GM13977 (cell line): ENCODE measurements at regions not wholly inside any gene's neighbourhood (a gene's known extent, or its start where the extent isn't known, plus 50 kb on each side); places are given as distances from the start of the nearest gene placed in this dataset.

Experiments
- DNase-seq: peaks from one replicate; pipeline ENCODE4 v3.0.0; 2012; ENCODE audit warnings: low spot score
- in situ Hi-C: fragments of 300-500 bp; cut with MboI; formaldehyde crosslinking; loops from one replicate; pipeline ENCODE4 v1.12.0; 2022; ENCODE audit warnings: low sequenced_read_pairs, low pct_unique_long_range_greater_than_20kb, mixed read lengths, inconsistent platforms; ENCODE audit not compliant: unreplicated experiment
- TF ChIP-seq, protein P1 (sequence below): IDR thresholded peaks from 2 replicates; pipeline ENCODE4 v1.5.1; 2012; ENCODE audit warnings: mild to moderate bottlenecking, control low read depth; ENCODE audit not compliant: insufficient read depth; ENCODE audit errors: extremely low read depth, missing control alignments

DNA sequence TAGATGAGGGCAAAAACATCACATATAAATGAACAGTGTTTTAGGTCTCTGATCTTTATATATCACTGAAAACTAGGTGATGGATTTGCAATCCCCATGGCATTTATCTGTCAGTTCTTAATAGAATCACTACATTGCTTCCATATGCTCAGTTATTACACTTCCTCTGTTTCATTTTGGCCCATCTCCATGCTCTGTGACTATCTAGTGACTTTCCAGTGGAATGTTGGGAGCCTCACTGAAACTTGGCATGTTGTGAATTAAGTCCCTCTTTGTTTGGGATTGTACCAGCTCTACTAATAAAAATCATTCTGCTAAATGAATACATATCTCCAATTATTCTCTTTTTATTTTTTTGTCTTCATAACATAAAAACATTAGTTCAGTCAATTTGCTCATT, 226.1 kb upstream of the CEP162 start:
- TF ChIP-seq, protein P1, sequence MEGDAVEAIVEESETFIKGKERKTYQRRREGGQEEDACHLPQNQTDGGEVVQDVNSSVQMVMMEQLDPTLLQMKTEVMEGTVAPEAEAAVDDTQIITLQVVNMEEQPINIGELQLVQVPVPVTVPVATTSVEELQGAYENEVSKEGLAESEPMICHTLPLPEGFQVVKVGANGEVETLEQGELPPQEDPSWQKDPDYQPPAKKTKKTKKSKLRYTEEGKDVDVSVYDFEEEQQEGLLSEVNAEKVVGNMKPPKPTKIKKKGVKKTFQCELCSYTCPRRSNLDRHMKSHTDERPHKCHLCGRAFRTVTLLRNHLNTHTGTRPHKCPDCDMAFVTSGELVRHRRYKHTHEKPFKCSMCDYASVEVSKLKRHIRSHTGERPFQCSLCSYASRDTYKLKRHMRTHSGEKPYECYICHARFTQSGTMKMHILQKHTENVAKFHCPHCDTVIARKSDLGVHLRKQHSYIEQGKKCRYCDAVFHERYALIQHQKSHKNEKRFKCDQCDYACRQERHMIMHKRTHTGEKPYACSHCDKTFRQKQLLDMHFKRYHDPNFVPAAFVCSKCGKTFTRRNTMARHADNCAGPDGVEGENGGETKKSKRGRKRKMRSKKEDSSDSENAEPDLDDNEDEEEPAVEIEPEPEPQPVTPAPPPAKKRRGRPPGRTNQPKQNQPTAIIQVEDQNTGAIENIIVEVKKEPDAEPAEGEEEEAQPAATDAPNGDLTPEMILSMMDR, result no peak
- in situ Hi-C loops, result no loop called here
- no peak for DNase-seq

DNA sequence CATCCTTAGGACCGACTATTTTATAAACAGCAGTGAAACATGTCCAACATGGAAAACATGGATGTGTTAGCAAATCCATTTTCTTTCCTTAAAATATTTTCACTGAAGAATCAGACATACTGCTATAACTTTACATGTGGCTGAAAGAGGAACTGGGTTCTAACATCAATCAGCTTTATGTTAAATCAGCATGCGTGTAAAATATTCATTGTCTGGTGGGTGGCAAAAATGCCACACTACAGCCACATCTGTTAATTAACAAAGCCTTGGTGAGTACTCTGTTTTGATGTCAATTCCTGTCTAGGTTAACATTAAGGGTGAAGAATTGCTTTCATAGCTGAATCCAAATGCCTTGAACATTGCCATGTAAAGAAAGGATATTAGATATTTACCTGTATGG, 222.6 kb upstream of the CEP162 start:
- DNase-seq, result no peak
- in situ Hi-C loops, result no loop called here
- TF ChIP-seq, protein P1, result no peak

DNA sequence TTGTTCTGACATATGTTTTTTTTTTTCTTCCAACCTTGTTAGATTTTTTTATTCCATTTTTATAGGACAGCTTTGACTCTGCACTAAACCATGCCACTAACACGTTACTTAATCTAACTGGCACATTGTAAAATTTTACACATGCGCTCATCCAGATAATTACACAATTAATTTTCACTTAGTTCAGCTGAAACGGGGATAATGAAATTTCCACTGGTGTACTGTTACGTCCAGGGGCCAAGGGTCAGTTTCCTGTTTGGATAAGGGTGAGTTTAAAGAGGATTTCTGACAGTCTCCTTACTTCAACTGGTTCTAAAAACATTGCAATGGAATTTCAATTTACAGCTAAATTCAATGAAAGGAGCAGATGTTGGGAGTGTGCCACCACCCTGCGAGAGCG, 221.8 kb upstream of the CEP162 start:
- no peak for DNase-seq
- in situ Hi-C loops, result no loop called here
- TF ChIP-seq, protein P1, result no peak

DNA sequence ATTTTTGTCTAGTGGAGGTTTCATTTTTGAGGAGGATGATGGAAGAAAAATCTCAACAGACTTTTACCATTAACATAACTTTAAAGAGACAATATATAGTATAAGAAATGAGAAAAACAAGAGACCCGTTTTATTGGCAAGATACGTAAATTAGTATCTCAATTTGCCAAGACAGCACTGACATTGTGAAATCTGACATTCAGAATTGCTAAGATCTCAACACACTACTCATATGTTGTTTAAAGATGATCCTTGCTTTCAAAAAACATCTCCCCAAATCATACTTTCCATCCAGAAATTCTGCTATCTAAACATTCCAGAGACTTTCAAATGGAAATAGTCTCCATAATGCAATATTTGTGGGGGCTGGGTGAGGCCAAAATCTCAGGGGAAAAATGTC, 220.9 kb upstream of the CEP162 start:
- DNase-seq, result no peak
- TF ChIP-seq, protein P1, result no peak
- in situ Hi-C loops, result no loop called here

DNA sequence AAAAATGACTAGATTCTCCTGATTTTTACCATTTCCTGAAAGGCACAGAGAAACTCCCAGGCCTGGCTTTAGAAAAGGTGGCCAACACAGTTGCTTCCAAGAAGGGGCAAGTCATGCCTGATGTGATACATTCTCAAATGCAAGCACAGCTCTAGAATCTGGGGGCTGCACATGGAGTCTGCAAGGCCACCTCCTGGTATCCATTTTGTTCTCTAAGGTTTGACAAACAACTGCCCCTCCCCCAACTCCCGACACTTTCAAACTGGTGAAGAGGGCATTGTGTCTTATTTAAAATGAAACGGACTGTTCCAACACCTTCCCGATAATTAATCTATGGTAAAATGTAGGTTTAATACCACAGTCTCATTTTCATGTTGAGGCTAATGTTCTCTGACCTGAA, 220.2 kb upstream of the CEP162 start:
- DNase-seq, result no peak
- in situ Hi-C loops, result no loop called here

DNA sequence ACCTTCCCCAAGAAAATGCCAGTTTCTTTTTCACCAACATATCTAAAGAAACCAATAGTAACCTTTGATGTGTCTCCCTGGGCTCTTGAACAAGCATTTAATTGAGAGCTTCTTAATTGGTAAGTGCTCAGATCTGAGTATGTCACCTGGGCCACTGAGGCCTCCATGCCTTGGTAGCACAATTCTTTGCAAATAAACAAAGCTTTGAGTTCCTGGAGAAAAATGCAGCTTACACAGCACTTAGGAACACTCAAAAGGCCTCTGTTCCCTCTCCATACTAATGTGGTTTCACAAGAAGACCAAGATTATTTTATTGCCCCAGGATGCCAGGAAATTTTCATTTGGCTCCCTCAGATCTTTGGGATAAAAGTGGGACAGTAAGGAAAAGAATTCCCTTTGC, 217.6 kb upstream of the CEP162 start:
- DNase-seq, result no peak
- in situ Hi-C loops, result no loop called here
- TF ChIP-seq, protein P1, result no peak

More for the DNA sequence above, 220.2 kb upstream of the CEP162 start:
- TF ChIP-seq, protein P1, result no peak

DNA sequence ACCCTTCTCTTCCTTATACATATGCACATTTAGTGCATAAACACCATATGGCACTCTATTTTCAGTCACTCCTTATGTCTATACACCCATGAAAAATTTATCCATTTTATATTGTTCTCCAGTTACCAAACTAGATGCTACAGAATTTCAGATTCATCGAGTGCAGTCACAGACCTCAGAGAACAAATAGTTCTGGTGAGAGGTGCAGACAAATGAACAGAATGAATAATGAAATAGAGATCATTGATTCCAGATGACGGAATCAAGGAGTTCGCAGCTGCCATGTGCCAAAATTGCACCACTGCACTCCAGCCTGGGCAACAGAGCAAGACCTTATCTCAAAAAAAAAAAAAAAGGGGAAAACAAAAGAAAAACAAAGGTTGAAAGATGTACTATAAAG, 214.8 kb upstream of the CEP162 start:
- in situ Hi-C loops, result no loop called here
- TF ChIP-seq, protein P1, result no peak
- DNase-seq, result no peak
